GM18519 (cell line): ENCODE measurements at regions not wholly inside any gene's neighbourhood (a gene's known extent, or its start where the extent isn't known, plus 50 kb on each side); places are given as distances from the start of the nearest gene placed in this dataset.

Experiments
- ATAC-seq: cut with Tn5 transposase; IDR thresholded peaks from one replicate; pipeline ENCODE4 v1.9.1; 2021; ENCODE audit warnings: mild to moderate bottlenecking, moderate library complexity; ENCODE audit not compliant: unreplicated experiment, low FRiP score

GRCh38 chrX:98501426-98501825 is 1617.7 kb downstream of the RPA4 start:
- no peak for ATAC-seq

DNA sequence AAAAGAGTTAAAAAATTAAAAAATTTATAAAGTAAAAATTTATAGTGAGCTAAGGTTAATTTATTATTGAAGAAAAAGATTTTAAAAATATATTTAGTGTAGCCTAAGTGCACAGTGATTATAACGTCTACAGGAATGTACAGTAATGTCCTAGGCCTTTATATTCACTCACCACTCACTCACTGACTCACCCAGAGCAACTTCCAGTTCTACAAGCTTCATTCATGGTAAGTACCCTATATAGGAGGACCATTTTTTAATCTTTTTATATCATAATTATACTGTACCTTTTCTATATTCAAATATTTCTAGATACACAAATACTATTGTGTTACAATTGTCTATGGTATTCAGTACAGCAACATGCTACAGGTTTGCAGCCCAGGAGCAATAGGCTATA is 1623.2 kb downstream of the RPA4 start:
- no peak for ATAC-seq

- ATAC-seq, result no peak
Measured at GRCh38 chrX:98514032-98514431, 1630.3 kb downstream of the RPA4 start.

DNA sequence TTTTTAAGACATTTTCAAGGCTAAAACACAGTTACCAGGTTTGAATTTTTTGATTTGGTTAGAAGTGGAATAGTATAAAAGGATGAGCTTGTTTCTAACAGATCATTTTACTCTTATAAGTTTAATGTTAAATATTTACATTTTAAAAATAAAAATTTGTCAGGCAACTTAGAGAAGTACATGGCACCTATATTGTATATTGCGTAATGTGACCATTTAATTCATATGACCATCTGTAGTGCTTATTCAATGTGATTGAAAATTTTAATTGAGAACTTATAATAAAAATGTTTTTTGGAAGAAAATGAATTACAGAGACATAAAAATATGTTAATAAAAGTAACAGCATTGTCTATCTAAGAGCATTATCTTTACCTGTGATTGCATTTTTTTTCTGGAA is 1632.4 kb downstream of the RPA4 start:
- ATAC-seq, result no peak

- no peak for ATAC-seq
Measured at GRCh38 chrX:98523026-98523425, 1639.3 kb downstream of the RPA4 start.

- no peak for ATAC-seq
Measured at GRCh38 chrX:98523521-98523920, 1639.8 kb downstream of the RPA4 start.

GRCh38 chrX:98548519-98548918 is 1664.8 kb downstream of the RPA4 start:
- no peak for ATAC-seq

GRCh38 chrX:98568795-98569194 is 1685.1 kb downstream of the RPA4 start:
- ATAC-seq, result no peak

- ATAC-seq, result no peak
Measured at GRCh38 chrX:98605941-98606340, 1722.2 kb downstream of the RPA4 start.

- ATAC-seq, result no peak
Measured at GRCh38 chrX:98607739-98608138, 1724.0 kb downstream of the RPA4 start.

GRCh38 chrX:98627645-98628044 is 1743.9 kb downstream of the RPA4 start:
- ATAC-seq, result no peak

DNA sequence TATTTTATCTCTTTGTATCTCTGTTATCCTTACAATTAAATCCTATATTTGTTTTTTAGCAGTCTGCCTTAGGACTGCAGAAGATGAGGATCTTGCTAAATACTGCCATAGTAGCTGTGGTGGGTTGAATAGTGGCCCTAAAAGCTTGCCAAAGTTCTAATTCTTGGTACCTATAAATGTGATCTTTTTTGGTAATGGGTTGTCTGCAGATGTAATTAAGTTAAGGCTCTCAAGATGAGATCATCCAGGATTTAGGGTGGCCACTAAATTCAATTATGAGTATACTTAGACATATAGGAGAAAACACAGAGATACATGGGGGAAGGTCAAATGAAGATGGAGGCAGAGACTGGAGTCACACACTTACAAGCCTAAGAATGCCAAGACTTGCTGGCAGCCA is 1753.7 kb downstream of the RPA4 start:
- no peak for ATAC-seq

GRCh38 chrX:98646351-98646750 is 1762.6 kb downstream of the RPA4 start:
- no peak for ATAC-seq

GRCh38 chrX:98654565-98654964 is 1755.5 kb downstream of the PCDH19 start:
- ATAC-seq, result no peak
